BJ (cell line): ENCODE measurements at regions not wholly inside any gene's neighbourhood (a gene's known extent, or its start where the extent isn't known, plus 50 kb on each side); places are given as distances from the start of the nearest gene placed in this dataset.

Experiments
- CTCF ChIA-PET: fragments of 350-600 bp; formaldehyde crosslinking; extraction: SDS; loops from one replicate; lab custom pipeline; 2021; ENCODE audit warnings: antibody characterized with exemption, inconsistent platforms; lab: Yijun Ruan, JAX
- POLR2A ChIA-PET: fragments of 300-600 bp; sonication (Branson Sonifier 250); formaldehyde crosslinking; extraction: SDS; loops from one replicate; lab custom pipeline; 2021; ENCODE audit warnings: antibody characterized with exemption; lab: Charles Lee
- DNase-seq: peaks from one replicate; pipeline ENCODE4 v3.0.0-alpha.2; 2011; ENCODE audit warnings: low read depth
- H3K27me3 ChIP-seq: 2 replicates; pipeline ENCODE4 v1.6.0; 2011; ENCODE audit warnings: low read length; ENCODE audit not compliant: control insufficient read depth, insufficient read depth
- H3K36me3 ChIP-seq: 2 replicates; pipeline ENCODE4 v1.5.1; 2011; ENCODE audit warnings: low read length; ENCODE audit not compliant: control insufficient read depth, insufficient read depth
- H3K4me3 ChIP-seq: 2 replicates; pipeline ENCODE4 v1.5.1; 2011; ENCODE audit warnings: low read depth, mild to moderate bottlenecking, control low read depth, low read length
- CTCF ChIP-seq: IDR thresholded peaks from 2 replicates; pipeline ENCODE4 v1.5.1; 2011; ENCODE audit warnings: low read depth, mild to moderate bottlenecking, control low read depth, inconsistent platforms, low read length, moderate library complexity; ENCODE audit not compliant: insufficient read depth

- ChIA-PET POLR2A (no interaction called here), CTCF (no interaction called here)
- Histone ChIP-seq H3K36me3 (no peaks in the 10 kb centered on the region), H3K4me3 (no peak overlapping the region), H3K27me3 (no peaks in the 10 kb centered on the region)
- DNase-seq, result no peak
- TF ChIP-seq CTCF, result no peak
These were observed 119.1 kb upstream of the CPEB2 start for GRCh38 chr4:14883166-14883565.

GRCh38 chr4:14883661-14884060, 118.6 kb upstream of the CPEB2 start:
- DNase-seq, result no peak
- Histone ChIP-seq H3K36me3 (no peaks in the 10 kb centered on the region), H3K27me3 (no peaks in the 10 kb centered on the region), H3K4me3 (no peak overlapping the region)
- no peak for TF ChIP-seq CTCF
- ChIA-PET CTCF (no interaction called here), POLR2A (no interaction called here)

- H3K4me3 ChIP-seq, result no peak overlapping the region
- CTCF ChIA-PET, result no interaction called here
- POLR2A ChIA-PET, result no interaction called here
- no peaks in the 10 kb centered on the region for H3K36me3 ChIP-seq
- no peak for DNase-seq
- TF ChIP-seq CTCF, result no peak
- H3K27me3 ChIP-seq, result no peaks in the 10 kb centered on the region
These were observed 114.3 kb upstream of the CPEB2 start for GRCh38 chr4:14887842-14888433.

GRCh38 chr4:14888790-14889572, 113.3 kb upstream of the CPEB2 start:
- CTCF ChIA-PET, result interaction anchor here (1.2 kb wide), 1 partner anchor 9 kb away, joined by 3 read pairs; no protein-coding TSS in a partner anchor
- no peak for DNase-seq
- POLR2A ChIA-PET, result no interaction called here

More at GRCh38 chr4:14888790-14889572, 113.3 kb upstream of the CPEB2 start:
- TF ChIP-seq CTCF, result no peak
- Histone ChIP-seq H3K36me3 (no peaks in the 10 kb centered on the region), H3K4me3 (no peak overlapping the region), H3K27me3 (no peaks in the 10 kb centered on the region)
